Small intestine (tissue), 7 donors: ENCODE measurements at regions not wholly inside any gene's neighbourhood (a gene's known extent, or its start where the extent isn't known, plus 50 kb on each side); places are given as distances from the start of the nearest gene placed in this dataset.
"Not testable (repeated sequence)": the region's sequence is repeated elsewhere in the genome, so short reads cannot be mapped to it uniquely, and the experiment has no call there.

ENCODE experiments used
- DNase-seq, 2 donors: peaks; one replicate each; pipeline versions ENCODE4 v3.0.0 to v3.0.0-alpha.2; 2013
- FAIRE-seq: peaks from 2 replicates; lab custom pipeline; 2012; peaks lifted over from hg19 to GRCh38; lab: Jason Lieb, UNC
- H3K27ac ChIP-seq, 3 donors: one replicate each; pipeline ENCODE4 v1.5.1; 2013; ENCODE audit warnings: low read length in 2 of 3, mild to moderate bottlenecking in 2 of 3, control low read depth in 1 of 3, inconsistent platforms in 1 of 3, low read depth in 1 of 3, moderate library complexity in 1 of 3
- H3K27me3 ChIP-seq, 3 donors: one replicate each; pipeline ENCODE4 v1.6.1; 2013; ENCODE audit warnings: low read length in 3 of 3, inconsistent platforms in 1 of 3; ENCODE audit not compliant: control insufficient read depth in 3 of 3, insufficient read depth in 3 of 3
- H3K36me3 ChIP-seq, 3 donors: one replicate each; pipeline ENCODE4 v1.6.1; 2013; ENCODE audit warnings: low read length in 3 of 3, inconsistent platforms in 1 of 3, low read depth in 1 of 3, mild to moderate bottlenecking in 1 of 3, moderate library complexity in 1 of 3; ENCODE audit not compliant: control insufficient read depth in 3 of 3, insufficient read depth in 2 of 3
- H3K4me1 ChIP-seq, 3 donors: one replicate each; pipeline ENCODE4 v1.6.1; 2013; ENCODE audit warnings: low read length in 2 of 3, inconsistent platforms in 1 of 3, low read depth in 1 of 3, mild to moderate bottlenecking in 1 of 3, moderate library complexity in 1 of 3; ENCODE audit not compliant: control insufficient read depth in 3 of 3, insufficient read depth in 2 of 3
- H3K4me3 ChIP-seq, 3 donors: one replicate each; pipeline ENCODE4 v1.5.1; 2013; ENCODE audit warnings: low read length in 3 of 3, control low read depth in 1 of 3, inconsistent platforms in 1 of 3, low read depth in 1 of 3, mild to moderate bottlenecking in 1 of 3, moderate library complexity in 1 of 3
- H3K9me3 ChIP-seq, 2 donors: one replicate each; pipeline ENCODE4 v1.6.1; 2013; ENCODE audit warnings: low read depth in 1 of 2, low read length in 1 of 2; ENCODE audit not compliant: control insufficient read depth in 2 of 2, insufficient read depth in 1 of 2
- WGBS, 3 donors: extraction: QIAGEN DNeasy Blood & Tissue Kit; methylation state at CpG; one replicate each; pipeline ENCODE4 v1.1.7; 2013; 5-methylcytosine and 5-hydroxymethylcytosine counted together
- donor health status: healthy with polysubstance abuse.
- donor health status: control.
- donor health status: control.
- donor health status: Bipolar disorder and iron deficiency.
- donor health status: healthy.

GRCh38 chr11:28910926-28911325 is 802.7 kb downstream of the METTL15 start:
- no peaks in the 10 kb centered on the region for H3K9me3 ChIP-seq
- DNase-seq (no peak), FAIRE-seq (no peak)
- H3K27me3 ChIP-seq = no peaks in the 10 kb centered on the region
- 71 to 78% (median 76%) methylated on average over 2 of the region's 2 CpGs for WGBS, 3 donors
- H3K4me3 ChIP-seq = no peak overlapping the region
- no peaks in the 10 kb centered on the region for H3K36me3 ChIP-seq
- no peak overlapping the region for H3K27ac ChIP-seq
- H3K4me1 ChIP-seq = no peaks in the 10 kb centered on the region

GRCh38 chr11:28903716-28904115 is 795.5 kb downstream of the METTL15 start:
- no peak overlapping the region for H3K27ac ChIP-seq
- no peaks in the 10 kb centered on the region for H3K4me1 ChIP-seq
- H3K36me3 ChIP-seq = no peaks in the 10 kb centered on the region
- no peak overlapping the region for H3K4me3 ChIP-seq
- H3K9me3 ChIP-seq = no peaks in the 10 kb centered on the region
- DNase-seq (no peak), FAIRE-seq (no peak)
- WGBS, 3 donors = 29 to 52% (median 49%) methylated on average over 2 of the region's 2 CpGs
- H3K27me3 ChIP-seq = no peaks in the 10 kb centered on the region

DNA sequence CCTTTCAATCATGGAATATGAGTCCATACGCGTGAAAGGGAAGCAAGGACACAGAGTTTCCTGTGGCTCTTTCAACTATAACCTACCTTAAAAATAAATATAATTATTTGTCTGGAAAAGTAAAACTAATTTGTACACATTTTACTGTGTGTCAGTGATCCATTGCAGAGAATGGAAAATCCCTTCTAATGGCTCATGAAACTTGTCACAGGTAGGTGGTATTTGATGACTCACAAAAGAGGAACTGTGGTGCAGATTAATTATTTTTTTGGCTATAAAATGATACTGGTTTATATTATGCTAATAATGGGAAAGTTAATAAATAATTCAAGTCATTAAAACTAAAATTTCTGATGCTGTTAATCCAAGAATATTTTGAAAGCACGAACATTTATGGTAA is 792.2 kb downstream of the METTL15 start:
- H3K4me3 ChIP-seq = no peak overlapping the region
- no peak for DNase-seq
- no peak for FAIRE-seq
- H3K36me3 ChIP-seq = no peaks in the 10 kb centered on the region
- H3K27ac ChIP-seq = no peak overlapping the region
- no peaks in the 10 kb centered on the region for H3K4me1 ChIP-seq
- H3K27me3 ChIP-seq = no peaks in the 10 kb centered on the region
- no peaks in the 10 kb centered on the region for H3K9me3 ChIP-seq
- WGBS, 3 donors = 70 to 95% (median 83%) methylated on average over 3 of the region's 3 CpGs

- Histone ChIP-seq H3K27me3 (no peaks in the 10 kb centered on the region), H3K9me3 (no peaks in the 10 kb centered on the region), H3K27ac (no peak overlapping the region), H3K4me3 (no peak overlapping the region), H3K36me3 (no peaks in the 10 kb centered on the region), H3K4me1 (no peaks in the 10 kb centered on the region)
- DNase-seq (no peak), FAIRE-seq (no peak)
These were observed 791.5 kb downstream of the METTL15 start for GRCh38 chr11:28899706-28900105.

- DNase-seq, H3K27ac ChIP-seq, H3K36me3 ChIP-seq, FAIRE-seq, H3K4me3 ChIP-seq, H3K27me3 ChIP-seq, H3K9me3 ChIP-seq, H3K4me1 ChIP-seq: not testable (repeated sequence)
- 91 to 94% (median 93%) methylated on average over 20 to 26 of the region's 26 CpGs for WGBS, 3 donors
These were observed 782.4 kb downstream of the METTL15 start for GRCh38 chr11:28890601-28891040.

- H3K4me1 ChIP-seq = no peaks in the 10 kb centered on the region
- no peaks in the 10 kb centered on the region for H3K27me3 ChIP-seq
- FAIRE-seq = no peak
- H3K36me3 ChIP-seq = no peaks in the 10 kb centered on the region
- H3K4me3 ChIP-seq = no peak overlapping the region
- H3K9me3 ChIP-seq = no peaks in the 10 kb centered on the region
- 45 to 80% (median 67%) methylated on average over 1 of the region's 1 CpG for WGBS, 3 donors
- H3K27ac ChIP-seq = no peak overlapping the region
- DNase-seq = no peak
These were observed 779.5 kb downstream of the METTL15 start for GRCh38 chr11:28887681-28888080.

DNA sequence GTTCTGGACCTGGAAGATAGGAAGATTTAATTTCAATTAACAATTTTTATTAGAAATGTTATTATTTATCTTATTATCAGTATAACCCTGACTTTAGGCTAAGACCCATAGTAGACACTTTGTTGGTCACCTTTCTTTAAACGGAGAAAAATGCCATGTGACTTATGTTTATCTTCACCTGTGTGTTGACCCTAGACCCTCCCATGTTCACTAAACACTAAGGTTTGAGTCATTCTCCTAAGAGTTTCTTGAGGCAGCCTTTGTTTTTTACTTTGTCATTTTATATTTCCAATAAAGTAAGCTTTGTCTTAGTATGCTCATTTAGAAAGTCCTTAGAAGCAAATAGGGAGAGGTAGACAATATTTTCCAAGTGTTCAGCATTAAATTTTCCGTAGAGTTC is 771.7 kb downstream of the METTL15 start:
- no peaks in the 10 kb centered on the region for H3K4me1 ChIP-seq
- no peaks in the 10 kb centered on the region for H3K36me3 ChIP-seq
- DNase-seq (no peak), FAIRE-seq (no peak)
- H3K27ac ChIP-seq = no peak overlapping the region
- no peak overlapping the region for H3K4me3 ChIP-seq
- no peaks in the 10 kb centered on the region for H3K27me3 ChIP-seq
- 54 to 76% (median 70%) methylated on average over 2 of the region's 2 CpGs for WGBS, 3 donors
- H3K9me3 ChIP-seq = no peaks in the 10 kb centered on the region

DNA sequence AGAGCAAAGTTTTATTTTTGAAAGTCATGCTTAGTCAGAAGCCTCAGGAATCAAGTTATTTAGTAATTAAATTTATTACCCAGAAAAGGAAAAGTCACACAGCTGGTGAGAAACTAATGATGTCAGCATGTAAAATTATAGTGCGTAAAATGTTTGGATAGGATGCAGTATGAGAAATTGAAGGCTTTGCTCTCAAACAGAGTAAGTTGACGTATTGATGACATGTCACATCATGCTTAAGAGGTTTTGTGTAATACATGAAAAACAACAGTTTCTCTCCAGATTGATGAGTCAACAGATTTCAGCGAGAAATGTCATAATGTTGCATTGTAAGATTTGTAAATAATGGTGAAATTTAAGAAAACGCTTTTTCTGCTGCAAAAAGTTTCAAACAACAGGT is 769.8 kb downstream of the METTL15 start:
- DNase-seq (no peak), FAIRE-seq (no peak)
- no peaks in the 10 kb centered on the region for H3K9me3 ChIP-seq
- no peak overlapping the region for H3K27ac ChIP-seq
- WGBS, 3 donors = 72 to 79% (median 75%) methylated on average over 4 of the region's 4 CpGs
- no peaks in the 10 kb centered on the region for H3K4me1 ChIP-seq
- H3K27me3 ChIP-seq = no peaks in the 10 kb centered on the region
- H3K36me3 ChIP-seq = no peaks in the 10 kb centered on the region
- no peak overlapping the region for H3K4me3 ChIP-seq

GRCh38 chr11:28877340-28877739 is 769.2 kb downstream of the METTL15 start:
- Histone ChIP-seq H3K4me3 (no peak overlapping the region), H3K9me3 (no peaks in the 10 kb centered on the region), H3K27ac (no peak overlapping the region), H3K4me1 (no peaks in the 10 kb centered on the region), H3K27me3 (no peaks in the 10 kb centered on the region), H3K36me3 (no peaks in the 10 kb centered on the region)
- DNase-seq = no peak
- no peak for FAIRE-seq
